Mesendoderm (in vitro differentiated cells): ENCODE measurements at regions not wholly inside any gene's neighbourhood (a gene's known extent, or its start where the extent isn't known, plus 50 kb on each side); places are given as distances from the start of the nearest gene placed in this dataset.

Experiments
- DNase-seq: peaks from one replicate; pipeline ENCODE4 v3.0.0; 2013
- H2AK5ac ChIP-seq: 2 replicates; pipeline ENCODE4 v1.6.1; 2013; ENCODE audit warnings: low read length, inconsistent platforms
- H2BK120ac ChIP-seq: 2 replicates; pipeline ENCODE4 v1.6.1; 2013; ENCODE audit warnings: low read depth, mild to moderate bottlenecking, low read length, moderate library complexity, mixed read lengths
- H2BK15ac ChIP-seq: replicated peaks from 2 replicates; pipeline ENCODE4 v1.6.1; 2013; ENCODE audit warnings: low read depth, mild to moderate bottlenecking, moderate library complexity
- H2BK5ac ChIP-seq: 2 replicates; pipeline ENCODE4 v1.6.1; 2013; ENCODE audit warnings: low read length, inconsistent platforms
- H3K18ac ChIP-seq: 2 replicates; pipeline ENCODE4 v1.6.1; 2013; ENCODE audit warnings: mild to moderate bottlenecking, low read length, mixed read lengths
- H3K23ac ChIP-seq: one replicate; pipeline ENCODE4 v1.6.1; 2013; ENCODE audit warnings: low read length
- H3K27ac ChIP-seq: 2 replicates; pipeline ENCODE4 v1.5.1; 2013; ENCODE audit warnings: low read depth, mild to moderate bottlenecking, inconsistent platforms, low read length, moderate library complexity
- H3K27me3 ChIP-seq: 2 replicates; pipeline ENCODE4 v1.6.1; 2013; ENCODE audit warnings: low read length, control low read depth, mild to moderate bottlenecking, inconsistent platforms; ENCODE audit not compliant: insufficient read depth, poor library complexity
- H3K36me3 ChIP-seq: 2 replicates; pipeline ENCODE4 v1.6.1; 2013; ENCODE audit warnings: low read length, inconsistent platforms; ENCODE audit not compliant: control insufficient read depth, insufficient read depth
- H3K4ac ChIP-seq: one replicate; pipeline ENCODE4 v1.6.1; 2013; ENCODE audit warnings: low read depth, mild to moderate bottlenecking, low read length, moderate library complexity
- H3K4me1 ChIP-seq: 2 replicates; pipeline ENCODE4 v1.6.1; 2013; ENCODE audit warnings: low read depth, low read length, inconsistent platforms; ENCODE audit not compliant: control insufficient read depth
- H3K4me2 ChIP-seq: 2 replicates; pipeline ENCODE4 v1.6.1; 2013; ENCODE audit warnings: low read length
- H3K4me3 ChIP-seq: 2 replicates; pipeline ENCODE4 v1.5.1; 2013; ENCODE audit warnings: mild to moderate bottlenecking, low read length
- H3K56ac ChIP-seq: one replicate; pipeline ENCODE4 v1.6.1; 2013; ENCODE audit warnings: low read length
- H3K79me1 ChIP-seq: 2 replicates; pipeline ENCODE4 v1.6.1; 2013; ENCODE audit warnings: low read length, inconsistent platforms
- H3K79me2 ChIP-seq: 2 replicates; pipeline ENCODE4 v1.6.1; 2013; ENCODE audit warnings: mild to moderate bottlenecking, low read length; ENCODE audit not compliant: control insufficient read depth, insufficient read depth
- H3K9ac ChIP-seq: 2 replicates; pipeline ENCODE4 v1.6.1; 2013; ENCODE audit warnings: low read length, inconsistent platforms
- H4K5ac ChIP-seq: one replicate; pipeline ENCODE4 v1.6.1; 2013; ENCODE audit warnings: low read length
- H4K8ac ChIP-seq: one replicate; pipeline ENCODE4 v1.6.1; 2013; ENCODE audit warnings: low read depth, mild to moderate bottlenecking, control low read depth, low read length, moderate library complexity
- WGBS: extraction: QIAGEN DNeasy Blood & Tissue Kit; methylation state at CpG from one replicate; pipeline ENCODE4 v1.1.7; 2013; ENCODE audit warnings: low lambda C conversion rate, missing lambda C conversion rate; ENCODE audit not compliant: insufficient coverage; ENCODE audit errors: extremely low coverage; 5-methylcytosine and 5-hydroxymethylcytosine counted together

GRCh38 chr7:54904130-54904529 is 114.7 kb upstream of the EGFR start:
- H2BK15ac ChIP-seq: no peak overlapping the region
- H4K8ac ChIP-seq: no peak overlapping the region
- H2AK5ac ChIP-seq: no peak overlapping the region
- no CpG with 5 or more reads among the region's 4 CpGs for WGBS
- H3K4ac ChIP-seq: no peak overlapping the region
- no peak overlapping the region for H3K4me2 ChIP-seq
- no peak overlapping the region for H3K18ac ChIP-seq
- no peaks in the 10 kb centered on the region for H3K79me2 ChIP-seq
- no peak overlapping the region for H4K5ac ChIP-seq
- no peak overlapping the region for H3K56ac ChIP-seq
- no peaks in the 10 kb centered on the region for H3K27me3 ChIP-seq
- no peak overlapping the region for H3K9ac ChIP-seq
- no peak overlapping the region for H3K23ac ChIP-seq
- no peaks in the 10 kb centered on the region for H3K4me1 ChIP-seq
- no peak overlapping the region for H3K4me3 ChIP-seq
- no peaks in the 10 kb centered on the region for H3K36me3 ChIP-seq
- H3K79me1 ChIP-seq: no peaks in the 10 kb centered on the region
- H2BK5ac ChIP-seq: no peak overlapping the region
- H2BK120ac ChIP-seq: no peak overlapping the region
- no peak overlapping the region for H3K27ac ChIP-seq
- no peak for DNase-seq

DNA sequence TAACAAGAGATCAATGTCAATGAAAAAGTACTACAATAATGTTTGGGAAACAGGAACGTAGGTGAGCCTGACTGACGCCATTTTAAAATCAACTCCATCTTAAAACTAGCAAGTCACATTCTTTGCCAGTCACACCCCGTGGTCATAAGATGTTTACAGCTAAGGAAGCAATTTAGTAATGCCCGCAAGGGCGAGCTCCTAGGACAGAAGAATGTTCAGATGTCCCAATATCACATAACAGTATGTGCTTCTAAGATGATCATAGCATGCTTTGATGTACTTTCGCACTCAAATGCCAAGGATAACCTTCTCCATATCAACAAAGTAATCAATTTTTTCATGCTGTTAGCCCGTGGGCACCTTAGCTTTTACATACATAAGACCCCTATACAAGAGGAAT is 113.8 kb upstream of the EGFR start:
- no peaks in the 10 kb centered on the region for H3K27me3 ChIP-seq
- no peak for DNase-seq
- no peaks in the 10 kb centered on the region for H3K36me3 ChIP-seq
- no peak overlapping the region for H2AK5ac ChIP-seq
- no peak overlapping the region for H2BK120ac ChIP-seq
- no peak overlapping the region for H3K4me3 ChIP-seq
- H4K5ac ChIP-seq: no peak overlapping the region
- H3K9ac ChIP-seq: no peak overlapping the region
- H3K4ac ChIP-seq: no peak overlapping the region
- H3K18ac ChIP-seq: no peak overlapping the region
- no peak overlapping the region for H3K4me2 ChIP-seq
- no peak overlapping the region for H2BK15ac ChIP-seq
- no CpG with 5 or more reads among the region's 7 CpGs for WGBS
- H4K8ac ChIP-seq: no peak overlapping the region
- no peak overlapping the region for H3K27ac ChIP-seq
- no peaks in the 10 kb centered on the region for H3K79me1 ChIP-seq
- no peaks in the 10 kb centered on the region for H3K4me1 ChIP-seq
- H3K56ac ChIP-seq: no peak overlapping the region
- H3K79me2 ChIP-seq: no peaks in the 10 kb centered on the region
- no peak overlapping the region for H3K23ac ChIP-seq
- no peak overlapping the region for H2BK5ac ChIP-seq

GRCh38 chr7:54906963-54907362 is 111.9 kb upstream of the EGFR start:
- WGBS: no CpG with 5 or more reads among the region's 4 CpGs

DNA sequence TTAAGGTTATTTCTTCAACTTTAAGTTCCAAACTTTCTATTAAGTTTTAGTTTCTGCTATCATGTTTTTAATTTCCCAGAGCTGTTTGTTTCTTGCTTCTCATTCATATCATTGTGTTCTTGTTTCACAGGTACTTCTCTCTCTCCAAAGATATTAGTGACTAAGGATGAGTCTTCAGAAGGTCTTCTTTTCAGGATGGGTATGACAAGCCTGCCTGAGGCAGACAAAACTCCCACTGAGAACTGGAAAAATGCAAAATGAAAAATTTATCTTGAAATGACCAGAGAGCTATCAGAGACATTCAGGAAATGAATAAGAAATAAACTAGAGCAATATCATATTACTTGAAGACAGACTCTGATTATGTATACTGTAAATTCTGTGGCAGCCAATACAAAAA is 110.8 kb upstream of the EGFR start:
- no peaks in the 10 kb centered on the region for H3K79me1 ChIP-seq
- no peak overlapping the region for H3K9ac ChIP-seq
- H3K79me2 ChIP-seq: no peaks in the 10 kb centered on the region
- H3K4me3 ChIP-seq: no peak overlapping the region
- DNase-seq: no peak
- no peak overlapping the region for H3K27ac ChIP-seq
- no peak overlapping the region for H3K4ac ChIP-seq
- no peak overlapping the region for H2BK15ac ChIP-seq
- no peak overlapping the region for H3K4me2 ChIP-seq
- H3K36me3 ChIP-seq: no peaks in the 10 kb centered on the region
- no peak overlapping the region for H2AK5ac ChIP-seq
- H2BK5ac ChIP-seq: no peak overlapping the region
- H4K5ac ChIP-seq: no peak overlapping the region
- H3K4me1 ChIP-seq: no peaks in the 10 kb centered on the region
- no peak overlapping the region for H2BK120ac ChIP-seq
- H3K27me3 ChIP-seq: no peaks in the 10 kb centered on the region
- no peak overlapping the region for H4K8ac ChIP-seq
- H3K23ac ChIP-seq: no peak overlapping the region
- H3K18ac ChIP-seq: no peak overlapping the region
- no peak overlapping the region for H3K56ac ChIP-seq

More at GRCh38 chr7:54906963-54907362, 111.9 kb upstream of the EGFR start:
- Histone ChIP-seq H2BK120ac (no peak overlapping the region), H4K8ac (no peak overlapping the region), H3K23ac (no peak overlapping the region), H2AK5ac (no peak overlapping the region), H3K79me2 (no peaks in the 10 kb centered on the region), H2BK5ac (no peak overlapping the region), H3K27ac (no peak overlapping the region), H3K79me1 (no peaks in the 10 kb centered on the region), H4K5ac (no peak overlapping the region), H3K36me3 (no peaks in the 10 kb centered on the region), H3K18ac (no peak overlapping the region), H3K4me2 (no peak overlapping the region), H3K4me1 (no peaks in the 10 kb centered on the region), H3K4ac (no peak overlapping the region), H3K56ac (no peak overlapping the region), H3K4me3 (no peak overlapping the region), H2BK15ac (no peak overlapping the region), H3K27me3 (no peaks in the 10 kb centered on the region), H3K9ac (no peak overlapping the region)
- no peak for DNase-seq

DNA sequence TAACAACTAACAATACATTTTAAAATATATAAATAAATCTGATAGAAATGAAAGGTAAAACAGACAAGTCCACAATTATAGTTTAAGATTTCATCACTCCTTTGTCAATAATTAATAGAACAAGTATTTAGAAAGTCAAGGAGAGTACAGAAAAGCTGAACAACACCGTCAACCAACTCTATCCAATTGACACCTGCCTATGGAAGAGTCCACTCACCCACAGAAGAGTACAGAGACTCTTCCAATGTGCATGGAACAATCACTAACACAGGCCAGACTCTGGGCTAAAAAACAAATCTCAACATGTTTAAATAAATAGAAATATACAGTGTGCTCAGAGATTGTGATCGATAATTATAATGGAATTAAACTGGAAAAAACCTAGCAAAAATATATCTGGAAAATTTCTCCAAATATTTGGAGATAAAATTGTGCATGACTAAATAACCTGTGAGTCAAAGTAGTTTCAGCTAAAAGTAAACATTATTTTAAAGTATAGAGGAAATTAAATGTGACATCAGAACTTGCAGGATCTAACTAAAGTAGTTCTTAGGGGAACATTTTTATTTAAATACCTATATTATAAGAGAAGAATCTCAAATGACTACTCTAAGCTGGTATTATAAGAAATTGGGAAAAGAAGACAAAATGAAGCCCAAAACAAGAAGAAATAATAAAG is 109.9 kb upstream of the EGFR start:
- Histone ChIP-seq H3K23ac (no peak overlapping the region), H3K4me1 (no peaks in the 10 kb centered on the region), H3K56ac (no peak overlapping the region), H2BK5ac (no peak overlapping the region), H3K9ac (no peak overlapping the region), H4K8ac (no peak overlapping the region), H2AK5ac (no peak overlapping the region), H3K4ac (no peak overlapping the region), H2BK120ac (no peak overlapping the region), H3K79me2 (no peaks in the 10 kb centered on the region), H3K18ac (no peak overlapping the region), H3K27me3 (no peaks in the 10 kb centered on the region), H3K27ac (no peak overlapping the region), H3K36me3 (no peaks in the 10 kb centered on the region), H4K5ac (no peak overlapping the region), H3K79me1 (no peaks in the 10 kb centered on the region), H3K4me2 (no peak overlapping the region), H2BK15ac (no peak overlapping the region), H3K4me3 (no peak overlapping the region)
- DNase-seq: no peak
- WGBS: no CpG with 5 or more reads among the region's 2 CpGs

- H3K4me3 ChIP-seq: no peak overlapping the region
- no peaks in the 10 kb centered on the region for H3K79me2 ChIP-seq
- no peak overlapping the region for H4K5ac ChIP-seq
- no peak overlapping the region for H3K27ac ChIP-seq
- no CpG with 5 or more reads among the region's 8 CpGs for WGBS
- H2BK120ac ChIP-seq: no peak overlapping the region
- no peak overlapping the region for H3K9ac ChIP-seq
- no peak overlapping the region for H2BK15ac ChIP-seq
- H4K8ac ChIP-seq: no peak overlapping the region
- H3K4ac ChIP-seq: no peak overlapping the region
- no peak overlapping the region for H3K4me2 ChIP-seq
- no peak overlapping the region for H3K56ac ChIP-seq
- no peak overlapping the region for H2AK5ac ChIP-seq
- no peak overlapping the region for H3K18ac ChIP-seq
- no peak overlapping the region for H2BK5ac ChIP-seq
- H3K27me3 ChIP-seq: no peaks in the 10 kb centered on the region
- DNase-seq: no peak
- H3K36me3 ChIP-seq: no peaks in the 10 kb centered on the region
- H3K79me1 ChIP-seq: no peaks in the 10 kb centered on the region
- H3K4me1 ChIP-seq: no peaks in the 10 kb centered on the region
- H3K23ac ChIP-seq: no peak overlapping the region
Measured at GRCh38 chr7:54915870-54916598, 102.8 kb upstream of the EGFR start.
